GM23248 (cell line): ENCODE measurements at regions not wholly inside any gene's neighbourhood (a gene's known extent, or its start where the extent isn't known, plus 50 kb on each side); places are given as distances from the start of the nearest gene placed in this dataset.

Experiments used
- DNase-seq: peaks from one replicate; pipeline ENCODE4 v3.0.0-alpha.2; 2015
- H2AFZ ChIP-seq: fragments of 200-600 bp; sonication (generic); 2 replicates; pipeline ENCODE4 v1.6.1; 2016; ENCODE audit warnings: antibody characterized with exemption
- H3F3A ChIP-seq: fragments of 200-600 bp; sonication (generic); 2 replicates; pipeline ENCODE4 v1.6.1; 2016; ENCODE audit warnings: mild to moderate bottlenecking, antibody characterized with exemption, mixed run types; ENCODE audit not compliant: insufficient read depth
- H3K27ac ChIP-seq: fragments of 200-600 bp; sonication (generic); 2 replicates; pipeline ENCODE4 v1.5.1; 2016; ENCODE audit warnings: mild to moderate bottlenecking
- H3K27me3 ChIP-seq: fragments of 200-600 bp; sonication (generic); replicated peaks from 2 replicates; pipeline ENCODE4 v1.6.1; 2016; ENCODE audit warnings: mild to moderate bottlenecking; ENCODE audit not compliant: insufficient read depth
- H3K36me3 ChIP-seq: fragments of 200-600 bp; sonication (generic); 2 replicates; pipeline ENCODE4 v1.6.1; 2016; ENCODE audit warnings: low read depth, mild to moderate bottlenecking
- H3K4me1 ChIP-seq: fragments of 200-600 bp; sonication (generic); 2 replicates; pipeline ENCODE4 v1.6.1; 2016; ENCODE audit warnings: mild to moderate bottlenecking; ENCODE audit not compliant: insufficient read depth
- H3K4me2 ChIP-seq: fragments of 200-600 bp; sonication (generic); one replicate; pipeline ENCODE4 v1.6.1; 2016; ENCODE audit warnings: mild to moderate bottlenecking; ENCODE audit not compliant: unreplicated experiment
- H3K4me3 ChIP-seq: fragments of 200-600 bp; sonication (generic); 2 replicates; pipeline ENCODE4 v1.5.1; 2016; ENCODE audit warnings: mild to moderate bottlenecking
- H3K79me2 ChIP-seq: fragments of 200-600 bp; sonication (generic); 2 replicates; pipeline ENCODE4 v1.6.1; 2016; ENCODE audit warnings: mild to moderate bottlenecking; ENCODE audit not compliant: insufficient read depth
- H3K9ac ChIP-seq: fragments of 200-600 bp; sonication (generic); 2 replicates; pipeline ENCODE4 v1.6.1; 2016; ENCODE audit warnings: mild to moderate bottlenecking
- H3K9me2 ChIP-seq: fragments of 200-600 bp; sonication (generic); 2 replicates; pipeline ENCODE4 v1.6.1; 2016; ENCODE audit warnings: mixed run types, mild to moderate bottlenecking, moderate library complexity; ENCODE audit not compliant: insufficient read depth
- H3K9me3 ChIP-seq: fragments of 200-600 bp; sonication (generic); one replicate; pipeline ENCODE4 v1.6.1; 2017; ENCODE audit warnings: low read depth
- H4K20me1 ChIP-seq: fragments of 200-600 bp; sonication (generic); 2 replicates; pipeline ENCODE4 v1.6.0; 2016; ENCODE audit not compliant: insufficient read depth
- EZH2 ChIP-seq: fragments of 200-600 bp; sonication (generic); IDR thresholded peaks from 2 replicates; pipeline ENCODE4 v1.6.1; 2018; ENCODE audit warnings: antibody characterized with exemption, mild to moderate bottlenecking; ENCODE audit not compliant: insufficient read depth, poor library complexity, severe bottlenecking
- EZH2phosphoT487 ChIP-seq: fragments of 200-600 bp; sonication (generic); IDR thresholded peaks from 2 replicates; pipeline ENCODE4 v1.6.1; 2018; ENCODE audit warnings: antibody characterized with exemption, moderate library complexity, mild to moderate bottlenecking, low read depth; ENCODE audit not compliant: insufficient read depth
- whole genome bisulfite sequencing, 2 experiments: methylation state at CpG; one replicate each; pipeline ENCODE4 v1.1.6; 2015 to 2017; ENCODE audit warnings: low lambda C conversion rate in 2 of 2, low coverage in 1 of 2; ENCODE audit errors: missing lambda C conversion rate in 2 of 2; 5-methylcytosine and 5-hydroxymethylcytosine counted together
- in situ Hi-C: fragments of 300-500 bp; cut with MboI; formaldehyde crosslinking; loops from 2 replicates; pipeline ENCODE4 v1.15.0; 2020

DNA sequence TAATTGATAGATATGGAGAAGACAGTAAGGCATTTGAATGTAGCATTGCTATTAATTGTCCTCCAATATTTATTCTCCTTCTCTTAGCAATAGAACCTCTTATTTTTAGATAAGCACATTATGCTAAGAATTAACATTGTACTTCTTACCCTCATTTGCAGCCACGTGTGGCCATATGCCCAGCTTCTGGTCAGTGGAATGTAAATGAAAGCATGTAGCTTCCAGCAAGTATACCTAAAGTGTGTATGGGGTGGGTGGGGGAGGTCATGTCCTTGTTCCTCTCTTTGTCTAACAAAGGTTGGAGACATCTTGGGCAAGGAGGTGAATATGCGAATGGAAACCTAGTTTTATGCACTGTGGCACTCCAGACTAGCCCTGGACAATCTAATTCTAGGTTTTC is 133.6 kb upstream of the HMCN1 start:
- no peak overlapping the region for H3K4me2 ChIP-seq
- no peak overlapping the region for H3K27ac ChIP-seq
- H3K4me1 ChIP-seq: no peaks in the 10 kb centered on the region
- no peaks in the 10 kb centered on the region for H3K9me3 ChIP-seq
- no peak overlapping the region for H2AFZ ChIP-seq
- DNase-seq: no peak
- H3K79me2 ChIP-seq: no peaks in the 10 kb centered on the region
- 36 to 45% methylated on average over 2 of the region's 2 CpGs for WGBS, 2 experiments
- no peaks in the 10 kb centered on the region for H3K27me3 ChIP-seq
- H3K4me3 ChIP-seq: no peak overlapping the region
- TF ChIP-seq EZH2: no peak
- TF ChIP-seq EZH2phosphoT487: no peak
- H3F3A ChIP-seq: no peaks in the 10 kb centered on the region
- no peaks in the 10 kb centered on the region for H3K9me2 ChIP-seq
- H3K9ac ChIP-seq: no peak overlapping the region
- in situ Hi-C loops: no loop called here
- H3K36me3 ChIP-seq: no peaks in the 10 kb centered on the region
- H4K20me1 ChIP-seq: no peaks in the 10 kb centered on the region

DNA sequence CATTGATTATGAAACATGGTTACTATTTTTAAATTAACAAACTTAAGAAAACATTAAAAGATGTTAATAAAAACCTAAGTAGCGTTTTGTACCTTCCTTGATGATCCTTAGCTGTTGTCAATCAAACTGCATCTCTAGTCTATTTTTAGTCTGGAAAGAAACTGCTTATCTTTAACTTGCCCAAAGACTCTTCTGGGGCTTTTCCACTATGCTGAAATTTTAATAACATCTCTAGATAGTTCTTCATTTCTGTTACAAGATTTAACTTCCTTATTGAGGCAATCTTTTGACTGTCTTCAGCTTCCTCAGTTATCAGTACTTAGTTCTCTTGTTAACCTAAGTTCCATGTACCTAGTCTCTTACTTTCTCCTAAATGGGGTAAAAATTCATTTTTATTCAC is 135.9 kb upstream of the HMCN1 start:
- Histone ChIP-seq H3K9me2 (no peaks in the 10 kb centered on the region), H2AFZ (no peak overlapping the region), H3K4me3 (no peak overlapping the region), H3K9me3 (no peaks in the 10 kb centered on the region), H3K36me3 (no peaks in the 10 kb centered on the region), H3K79me2 (no peaks in the 10 kb centered on the region), H4K20me1 (no peaks in the 10 kb centered on the region), H3K4me1 (peaks cover under 1% of the 10 kb centered on the region; the same call in 1 of the 2 replicates), H3K27ac (no peak overlapping the region), H3K27me3 (no peaks in the 10 kb centered on the region), H3K4me2 (no peak overlapping the region), H3F3A (no peaks in the 10 kb centered on the region), H3K9ac (no peak overlapping the region)
- in situ Hi-C loops: no loop called here
- TF ChIP-seq EZH2phosphoT487: no peak
- TF ChIP-seq EZH2: no peak
- WGBS, 2 experiments: 56 to 65% methylated on average over 1 of the region's 1 CpG
- no peak for DNase-seq

DNA sequence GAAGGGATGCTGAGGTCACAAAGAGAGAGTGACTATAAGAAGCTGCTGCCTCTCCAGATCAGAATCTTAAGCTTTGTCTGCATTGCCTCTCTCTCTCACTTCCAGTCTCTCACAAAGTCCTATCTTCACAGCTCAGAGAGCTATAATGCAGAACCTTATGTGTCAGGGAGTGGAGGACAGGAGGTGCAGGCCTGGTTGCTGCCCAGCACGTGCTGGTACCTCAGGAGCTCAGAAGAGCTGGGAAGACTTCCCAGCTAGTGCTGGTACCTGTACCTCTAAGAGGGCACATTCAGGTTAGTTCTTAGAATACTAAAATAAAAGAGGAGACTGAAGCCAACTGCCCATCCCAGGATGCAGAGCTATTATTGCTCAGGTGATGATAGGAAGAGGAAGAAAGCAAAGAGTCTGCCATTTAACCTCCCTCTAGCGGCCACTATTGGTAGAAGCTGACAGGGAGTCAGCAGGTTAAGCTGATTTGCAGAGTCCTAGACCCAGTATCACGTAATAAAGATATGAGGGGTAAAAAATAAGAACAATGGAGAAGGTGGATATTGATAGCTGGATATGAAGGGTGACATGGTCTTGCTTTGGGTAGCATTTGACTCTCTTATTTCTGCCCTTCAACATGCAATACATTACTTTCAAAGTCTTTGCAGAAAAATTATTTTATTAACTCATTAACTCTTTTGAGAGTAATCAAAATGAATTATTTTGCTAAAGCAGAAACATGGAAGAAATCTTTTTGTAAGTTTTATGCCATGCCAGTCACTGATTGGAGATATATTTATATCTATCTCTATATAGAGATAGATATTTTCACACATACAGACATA is 138.1 kb upstream of the HMCN1 start:
- Histone ChIP-seq H2AFZ (no peak overlapping the region), H3K4me1 (peaks cover 10% of the 10 kb centered on the region), H3K27me3 (no peaks in the 10 kb centered on the region), H3K9me3 (no peaks in the 10 kb centered on the region), H3K9me2 (no peaks in the 10 kb centered on the region), H3K4me3 (no peak overlapping the region), H3K27ac (no peak overlapping the region), H3K4me2 (no peak overlapping the region), H3K36me3 (no peaks in the 10 kb centered on the region), H3K9ac (no peak overlapping the region), H3K79me2 (no peaks in the 10 kb centered on the region), H4K20me1 (no peaks in the 10 kb centered on the region), H3F3A (no peaks in the 10 kb centered on the region)
- WGBS, 2 experiments: 58% methylated on average over 3 of the region's 3 CpGs
- DNase-seq: peak; percentile 52
- in situ Hi-C loops: no loop called here
- TF ChIP-seq EZH2phosphoT487 (no peak), EZH2 (no peak)

DNA sequence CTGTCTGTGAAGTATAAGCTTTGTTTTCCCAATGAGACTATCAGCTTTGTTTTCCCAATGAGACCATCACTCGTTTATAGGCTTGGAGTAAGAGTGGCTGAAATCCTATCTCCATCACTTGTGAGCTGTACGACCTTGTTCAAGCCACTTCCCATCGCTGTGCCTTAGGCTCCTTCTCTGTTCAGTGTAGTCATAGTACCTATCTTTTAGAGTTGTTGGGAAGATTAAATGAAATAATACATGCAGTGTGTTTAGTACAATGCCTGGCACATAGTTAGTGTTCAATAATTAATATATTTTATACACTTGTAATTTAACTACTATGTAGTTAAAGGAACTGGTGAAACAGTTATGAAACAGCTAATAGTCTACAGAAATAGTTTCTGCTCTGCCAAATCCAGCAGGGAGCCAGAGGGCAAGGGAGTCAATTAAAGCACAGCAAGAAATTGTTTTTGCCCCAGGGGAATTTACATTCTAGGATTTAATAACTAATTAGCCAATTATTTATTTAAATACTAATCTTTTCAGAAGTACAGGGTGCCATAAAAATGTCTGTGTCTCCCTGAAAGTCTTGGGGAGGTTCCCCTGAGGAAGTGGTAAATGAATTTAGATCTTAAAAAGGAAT is 139.3 kb upstream of the HMCN1 start:
- no peaks in the 10 kb centered on the region for H3K9me3 ChIP-seq
- no peak overlapping the region for H2AFZ ChIP-seq
- peaks cover 10% of the 10 kb centered on the region for H3K4me1 ChIP-seq
- no peak for DNase-seq
- no peaks in the 10 kb centered on the region for H3K79me2 ChIP-seq
- H3K27ac ChIP-seq: no peak overlapping the region
- H3K36me3 ChIP-seq: no peaks in the 10 kb centered on the region
- no peak overlapping the region for H3K4me2 ChIP-seq
- 86 to 89% methylated on average over 3 of the region's 3 CpGs for WGBS, 2 experiments
- in situ Hi-C loops: no loop called here
- TF ChIP-seq EZH2 (no peak), EZH2phosphoT487 (no peak)
- no peak overlapping the region for H3K4me3 ChIP-seq
- no peaks in the 10 kb centered on the region for H3K27me3 ChIP-seq
- H3F3A ChIP-seq: no peaks in the 10 kb centered on the region
- H3K9me2 ChIP-seq: no peaks in the 10 kb centered on the region
- no peaks in the 10 kb centered on the region for H4K20me1 ChIP-seq
- no peak overlapping the region for H3K9ac ChIP-seq
